ENCODE measurements at regions not wholly inside any gene's neighbourhood (a gene's known extent, or its start where the extent isn't known, plus 50 kb on each side); places are given as distances from the start of the nearest gene placed in this dataset.
A peak's percentile ranks its signal among the peaks of the same experiment; 100 is the strongest.

GRCh38 chr4:58188316-58188715 is 1078.1 kb upstream of the IGFBP7 start:
- DNase-seq, result no peak

- no peak for DNase-seq
These were observed 1064.8 kb upstream of the IGFBP7 start for GRCh38 chr4:58175024-58175423.

DNA sequence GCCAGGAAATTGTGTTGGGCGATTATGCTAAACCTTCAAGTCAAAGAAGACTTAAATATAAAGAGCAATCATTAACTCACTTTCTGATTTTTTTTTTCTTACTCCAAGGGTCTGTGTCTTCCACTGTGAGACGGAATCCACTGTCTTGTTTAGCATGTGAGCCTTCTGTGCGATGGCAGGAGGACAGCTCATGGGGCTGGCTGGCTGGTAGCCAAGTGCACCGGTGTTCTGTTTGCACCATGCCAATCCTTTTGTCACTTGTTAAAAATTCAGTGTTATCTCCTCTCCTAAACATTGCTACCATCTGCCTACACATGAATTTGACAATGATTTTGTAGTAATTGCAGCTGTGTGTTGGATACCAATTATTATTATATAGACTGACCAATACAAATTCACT is 1056.3 kb upstream of the IGFBP7 start:
- peak; percentile 84 for DNase-seq

DNA sequence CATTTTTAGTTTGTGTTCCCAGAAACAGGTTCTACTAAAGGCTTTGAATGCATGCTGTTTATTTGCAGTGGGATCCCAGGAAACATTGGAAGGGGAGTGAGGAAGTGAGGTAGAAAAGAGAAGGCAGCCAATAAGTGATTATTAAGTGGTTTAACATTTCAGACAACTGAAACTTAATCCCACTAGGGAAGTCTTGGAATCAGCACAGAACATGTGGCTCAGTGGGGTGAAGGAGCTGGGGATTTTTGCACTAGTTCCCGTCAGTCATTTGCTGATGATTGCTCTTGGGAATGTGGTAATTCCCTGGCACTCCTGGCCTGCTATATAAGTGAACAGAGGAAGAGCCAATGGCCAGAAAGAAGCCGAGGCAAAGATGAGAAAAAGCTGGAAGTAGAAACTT is 1053.0 kb upstream of the IGFBP7 start:
- DNase-seq, result no peak

GRCh38 chr4:58149404-58150085 is 1039.4 kb upstream of the IGFBP7 start:
- no peak for DNase-seq

DNA sequence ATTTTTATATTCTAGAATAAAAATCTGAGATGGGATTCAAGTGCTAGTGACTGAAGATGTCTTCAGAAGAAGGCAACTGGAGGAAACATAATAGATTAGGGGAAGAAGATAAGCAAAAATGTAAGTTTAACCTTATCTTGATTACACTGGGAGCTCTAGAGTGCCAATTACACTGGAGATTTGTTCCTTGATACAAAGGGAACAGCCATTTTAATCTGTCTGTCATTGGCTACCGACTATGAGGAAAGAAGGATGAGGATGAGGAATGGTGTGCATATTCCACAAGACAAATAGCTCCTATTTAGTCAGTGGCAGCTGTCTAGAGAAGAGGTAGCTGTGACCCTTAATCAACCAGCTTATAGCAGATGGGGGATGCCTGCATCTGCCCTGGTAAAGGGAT is 1034.5 kb upstream of the IGFBP7 start:
- DNase-seq, result no peak

DNA sequence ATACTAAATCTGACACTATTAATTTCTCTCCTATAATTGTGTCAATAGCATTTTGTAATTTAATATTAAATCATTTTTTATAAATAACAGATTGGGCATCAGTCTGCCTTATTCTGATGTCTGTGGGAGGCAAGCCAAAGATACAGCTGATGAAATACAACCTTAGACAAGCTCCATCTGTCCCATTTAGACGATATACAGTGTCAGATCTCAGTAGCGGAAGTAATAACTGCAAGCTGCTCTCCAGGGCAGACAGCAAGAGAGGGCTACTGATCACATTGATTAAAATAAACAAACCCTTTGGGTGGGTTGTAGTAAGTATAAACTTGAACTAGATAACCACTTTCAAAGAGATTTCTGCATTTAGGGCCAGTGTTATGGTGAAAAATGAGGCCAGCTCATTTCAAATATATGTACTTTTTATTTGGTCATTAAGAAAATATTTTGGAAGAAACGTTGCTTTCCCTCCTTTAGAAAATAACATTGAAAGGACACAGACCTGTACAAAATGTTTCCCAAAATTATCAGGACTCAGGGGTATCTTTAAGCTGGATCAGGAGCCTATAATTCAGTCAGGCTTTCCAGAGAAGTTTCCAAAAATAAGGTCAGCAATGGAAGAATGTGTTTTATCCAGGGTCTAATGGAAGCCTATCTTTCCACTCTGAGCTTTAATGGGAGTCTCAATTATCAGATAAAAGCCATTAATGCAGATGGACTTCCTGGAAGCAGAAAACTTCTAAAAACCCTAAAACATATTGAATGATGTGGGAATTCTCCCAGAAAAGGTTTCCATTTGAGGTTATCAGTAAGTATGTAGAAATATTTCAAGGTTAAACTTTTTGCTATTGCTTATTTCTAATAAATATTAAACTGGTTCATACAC is 1028.8 kb upstream of the IGFBP7 start:
- no peak for DNase-seq

DNA sequence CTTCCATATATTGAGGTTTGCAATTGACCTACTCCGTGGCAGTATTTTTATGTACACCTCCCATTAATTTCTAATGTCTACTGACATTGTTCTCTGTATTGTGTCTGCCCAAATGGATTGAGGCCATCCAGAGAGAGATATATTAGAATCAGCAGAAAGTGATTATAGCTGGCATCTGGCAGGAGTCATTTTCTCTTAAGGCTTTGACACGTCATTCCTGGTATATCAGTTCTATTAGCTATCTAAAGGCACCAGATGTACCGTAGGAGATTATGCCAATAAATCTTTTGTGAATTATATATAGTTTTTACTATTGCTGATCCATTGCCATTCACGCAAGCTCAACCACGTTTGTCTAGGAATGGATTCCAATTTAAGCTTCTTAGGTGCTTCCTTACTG is 1026.4 kb upstream of the IGFBP7 start:
- DNase-seq, result no peak

DNA sequence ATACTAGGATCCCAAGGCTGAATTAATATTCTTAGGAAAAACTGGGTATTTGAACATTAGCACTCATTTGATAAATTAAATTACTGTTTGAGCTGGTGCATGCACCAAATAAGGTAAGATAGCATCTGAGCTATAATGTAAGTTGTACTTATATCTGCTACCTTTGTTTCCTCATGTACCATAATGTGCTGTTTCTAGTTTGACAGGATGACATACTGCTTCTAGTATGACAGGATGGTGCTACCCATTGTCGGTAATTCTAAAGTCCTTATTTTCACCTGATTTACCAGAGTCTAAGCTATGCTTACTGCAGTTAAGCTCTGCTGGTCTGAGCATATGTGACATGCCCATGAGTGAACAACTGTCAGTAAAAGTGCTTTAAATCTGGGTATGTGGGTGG is 1017.5 kb upstream of the IGFBP7 start:
- DNase-seq, result no peak

- DNase-seq, result no peak
These were observed 1009.1 kb upstream of the IGFBP7 start for GRCh38 chr4:58119298-58119697.

GRCh38 chr4:58113126-58113525 is 1002.9 kb upstream of the IGFBP7 start:
- DNase-seq, result no peak

DNA sequence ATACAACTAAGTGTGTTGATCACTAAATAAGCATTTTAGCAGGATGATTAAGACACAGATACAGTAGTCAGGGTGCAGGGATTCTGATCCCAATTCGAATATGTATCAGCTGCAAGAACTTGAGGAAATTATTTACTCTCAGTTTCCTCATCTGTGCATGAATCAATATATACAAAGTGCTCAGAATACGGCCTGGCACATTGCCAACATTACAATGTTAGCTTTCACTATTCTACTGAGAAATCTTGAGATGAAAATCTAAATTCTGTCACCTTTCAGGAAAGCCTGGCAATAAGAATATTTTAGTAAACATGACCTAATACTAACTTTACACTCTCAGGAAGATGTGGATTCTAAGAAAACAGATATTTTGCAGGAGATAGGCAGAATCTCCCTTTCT is 1001.6 kb upstream of the IGFBP7 start:
- DNase-seq, result no peak

GRCh38 chr4:58093352-58093751 is 983.2 kb upstream of the IGFBP7 start:
- DNase-seq, result no peak

DNA sequence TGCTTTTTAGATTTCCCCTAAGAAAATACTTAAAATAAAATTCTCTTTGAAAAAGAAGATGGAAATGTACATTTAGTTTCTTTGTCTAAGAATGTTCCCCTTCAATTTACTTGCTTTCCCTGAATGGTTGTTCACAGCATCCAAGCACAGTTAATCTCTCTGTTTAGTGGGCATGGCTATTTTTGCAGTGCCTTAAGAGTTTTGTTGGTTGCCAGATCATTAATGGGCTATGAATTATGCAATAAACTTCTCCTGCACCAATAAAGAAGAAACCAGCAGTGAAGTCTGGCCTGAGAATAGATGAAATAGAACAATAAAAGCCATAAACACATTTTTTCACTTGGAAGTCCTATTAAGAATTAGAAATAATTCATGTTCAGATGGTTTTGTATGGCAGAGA is 980.4 kb upstream of the IGFBP7 start:
- no peak for DNase-seq

DNA sequence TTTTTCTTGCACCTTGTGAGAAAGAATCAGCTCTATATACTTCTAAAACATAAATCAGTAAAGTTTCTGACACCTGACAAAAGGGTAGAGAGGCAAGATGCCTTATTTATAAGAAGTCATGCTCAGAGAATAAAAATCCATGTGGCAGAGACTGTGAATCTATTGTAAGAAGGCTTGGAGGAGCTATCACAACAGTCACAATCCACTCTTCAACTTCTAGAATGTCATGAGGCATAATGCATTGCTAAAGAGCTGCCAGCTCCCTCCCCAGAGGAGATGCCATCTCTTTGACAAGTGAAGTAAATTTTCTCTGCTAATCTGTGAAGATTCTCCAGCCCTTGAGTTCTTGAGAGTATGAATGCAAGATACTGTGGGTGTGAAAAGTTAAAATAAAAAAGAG is 971.2 kb upstream of the IGFBP7 start:
- DNase-seq, result no peak

- DNase-seq, result no peak
These were observed 965.5 kb upstream of the IGFBP7 start for GRCh38 chr4:58075724-58076123.

GRCh38 chr4:58074382-58074781 is 964.2 kb upstream of the IGFBP7 start:
- no peak for DNase-seq

DNA sequence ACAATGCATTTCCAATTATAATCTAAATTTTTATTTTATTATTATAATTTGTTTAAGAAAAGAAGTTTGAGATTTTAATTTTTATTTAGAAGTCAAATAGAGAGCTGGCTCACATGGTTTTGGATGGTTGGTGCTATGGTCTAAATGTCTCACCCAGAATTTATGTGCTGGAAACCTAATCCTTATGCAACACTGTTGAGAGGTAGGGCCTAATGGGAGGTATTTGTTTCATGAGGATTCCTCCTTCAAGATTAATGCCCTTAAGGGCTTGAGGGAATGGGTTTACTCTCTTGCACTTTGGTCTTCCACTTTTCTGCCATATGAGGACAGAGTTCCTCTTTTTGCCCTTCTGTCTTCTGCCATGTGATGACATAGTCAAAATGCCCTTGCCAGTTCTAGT is 960.5 kb upstream of the IGFBP7 start:
- no peak for DNase-seq

GRCh38 chr4:58064653-58065052 is 954.5 kb upstream of the IGFBP7 start:
- DNase-seq, result no peak

- DNase-seq, result no peak
These were observed 953.4 kb upstream of the IGFBP7 start for GRCh38 chr4:58063404-58064160.

GRCh38 chr4:58061967-58062366 is 951.8 kb upstream of the IGFBP7 start:
- DNase-seq, result no peak

- DNase-seq, result no peak
These were observed 940.3 kb upstream of the IGFBP7 start for GRCh38 chr4:58050439-58050838.

DNA sequence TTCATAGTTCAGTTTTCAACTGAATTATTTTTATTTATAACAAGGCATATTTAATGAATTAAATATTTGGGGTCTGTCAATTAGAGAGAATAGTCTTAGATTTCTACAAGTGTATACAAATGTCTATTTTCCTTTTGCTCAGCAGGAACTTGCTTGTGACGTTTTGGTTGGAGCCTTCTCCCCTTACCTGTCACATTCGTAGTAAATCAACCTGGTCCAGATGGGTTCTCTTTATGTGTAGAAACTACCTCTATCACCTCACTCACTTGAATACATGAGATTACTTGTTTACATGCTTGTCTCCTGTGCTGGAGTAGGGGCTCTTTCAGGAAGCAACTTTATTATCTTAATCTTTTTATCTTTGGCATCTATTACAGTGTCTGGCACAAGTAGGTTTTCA is 938.3 kb upstream of the IGFBP7 start:
- no peak for DNase-seq

- DNase-seq, result no peak
These were observed 932.0 kb upstream of the IGFBP7 start for GRCh38 chr4:58042176-58042575.

Data from COR-L47 (cell line).